Heart left ventricle (tissue), 16 donors: ENCODE measurements at regions not wholly inside any gene's neighbourhood (a gene's known extent, or its start where the extent isn't known, plus 50 kb on each side); places are given as distances from the start of the nearest gene placed in this dataset.

Experiments used
- ATAC-seq, 4 donors: fragments of 200-7000 bp; cut with Tn5 transposase; one replicate each; pipeline ENCODE4 v1.9.1; 2020 to 2022; ENCODE audit warnings: moderate library complexity in 4 of 4, mild to moderate bottlenecking in 3 of 4, moderate number of reproducible peaks in 1 of 4
- DNase-seq, 5 donors: peaks; one replicate each; pipeline ENCODE4 v3.0.0-alpha.2; 2020
- H3K27ac ChIP-seq, 12 donors: fragments of 200-600 bp; sonication (generic) in 4 of 12; one replicate each; pipeline versions ENCODE4 v1.5.0 to v1.8.0; 2016 to 2022; ENCODE audit warnings: mild to moderate bottlenecking in 2 of 12
- H3K27me3 ChIP-seq, 9 donors: fragments of 200-600 bp; sonication (generic) in 2 of 9; one replicate each; pipeline versions ENCODE4 v1.5.1 to v1.8.0; 2016 to 2022; ENCODE audit warnings: mild to moderate bottlenecking in 3 of 9
- H3K36me3 ChIP-seq, 9 donors: fragments of 200-600 bp; sonication (generic) in 2 of 9; one replicate each; pipeline versions ENCODE4 v1.5.0 to v1.8.0; 2018 to 2022; ENCODE audit warnings: mild to moderate bottlenecking in 2 of 9
- H3K4me1 ChIP-seq, 12 donors: fragments of 200-600 bp; sonication (generic) in 4 of 12; one replicate each; pipeline versions ENCODE4 v1.5.0 to v1.8.0; 2016 to 2022; ENCODE audit warnings: mild to moderate bottlenecking in 3 of 12
- H3K4me3 ChIP-seq, 12 donors: fragments of 200-600 bp; sonication (generic) in 4 of 12; one replicate each; pipeline versions ENCODE4 v1.5.0 to v1.8.0; 2017 to 2022; ENCODE audit warnings: mild to moderate bottlenecking in 9 of 12, moderate library complexity in 4 of 12
- H3K9me3 ChIP-seq, 12 donors: fragments of 200-600 bp; sonication (generic) in 4 of 12; one replicate each; pipeline versions ENCODE4 v1.5.0 to v1.8.0; 2016 to 2022; ENCODE audit warnings: mild to moderate bottlenecking in 1 of 12
- POLR2A ChIP-seq, 2 donors: fragments of 450-650 bp; IDR thresholded peaks; one replicate each; pipeline ENCODE4 v1.6.1; 2017; ENCODE audit warnings: antibody characterized with exemption in 2 of 2, mild to moderate bottlenecking in 2 of 2, moderate library complexity in 2 of 2
- WGBS, 4 donors: extraction: QIAGEN DNeasy Blood & Tissue Kit in 2 of 4; methylation state at CpG; one replicate each; pipeline versions ENCODE4 v1.1.5 to v1.1.7; 2013 to 2018; 5-methylcytosine and 5-hydroxymethylcytosine counted together
- intact Hi-C, 10 donors: fragments of 100-400 bp; cut with DNase I; formaldehyde crosslinking; loops; one replicate each; pipeline versions ENCODE4 v1.11.1 to v1.14.2; 2022
- TF ChIP-seq, protein P1 (sequence below), 12 donors: fragments of 200-600 bp; sonication (generic) in 4 of 12; IDR thresholded peaks; one replicate each; pipeline versions ENCODE4 v1.5.0 to v1.8.0; 2018 to 2022; ENCODE audit warnings: antibody characterized with exemption in 12 of 12, mild to moderate bottlenecking in 5 of 12
- donor health status: ischemic (EF 13 %, LVEDD 7.1; RV severe dilation, severe dysfunction).
- donor health status: healthy with polysubstance abuse.
- donor health status: DM: no; HTN: yes; CAD: no.
- donor health status: DM: no; HTN: no; CAD: no.
- donor health status: ischemic (EF 25% LVEDD 6.9; RV normal size, moderate dysfunction).
- donor health status: ischemic (EF 25% LVEDD 5.7; RV mildly dilated, moderate dysfunction).
- donor health status: healthy.
- donor health status: DM: yes; HTN: yes; CAD: no.
- donor health status: ischemic (EF 35%, LVEDD 5.7; RV mildly dilated, moderate dysfunction).
- donor health status: nonischemic (EF 11% LVEDD 7.7; RV severe dilation, severe dysfunction).
- donor health status: DM: yes; HTN: yes; CAD: no.
- donor health status: PGD.
- donor health status: ischemic (EF 29% LVEDD 5.4; RV normal size, mild dysfunction).
- donor health status: nonischemic (EF 23%, LVEDD 6.1; RV moderate dilation, normal function).

DNA sequence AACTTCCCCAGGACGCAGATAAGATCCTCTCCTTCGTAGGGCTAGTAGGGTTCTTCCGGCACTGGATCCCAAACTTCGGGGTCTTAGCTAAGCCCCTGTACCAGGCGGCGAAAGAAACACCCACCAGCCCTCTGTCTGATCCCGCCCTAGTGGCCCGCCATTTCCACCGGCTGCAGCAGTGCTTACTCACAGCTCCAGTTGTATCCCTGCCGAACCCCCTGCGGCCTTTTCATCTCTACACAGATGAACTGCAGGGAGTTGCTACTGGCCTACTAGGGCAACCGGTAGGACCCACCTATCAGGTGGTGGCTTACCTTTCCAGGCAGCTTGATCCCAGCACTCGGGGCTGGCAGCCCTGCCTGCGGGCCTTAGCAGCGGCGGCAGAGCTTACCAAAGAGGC is 961.2 kb downstream of the RPA4 start:
- Histone ChIP-seq H3K9me3 (peaks cover 0 to 21% (median 0%) of the 10 kb centered on the region in 12 donors), H3K27ac (no peak overlapping the region), H3K36me3 (no peaks in the 10 kb centered on the region), H3K27me3 (no peaks in the 10 kb centered on the region), H3K4me3 (no peak overlapping the region), H3K4me1 (no peaks in the 10 kb centered on the region)
- ATAC-seq (no peak), DNase-seq (no peak)
- TF ChIP-seq POLR2A (IDR thresholded peaks at IDR 0.05) = no peak
- TF ChIP-seq, protein P1, sequence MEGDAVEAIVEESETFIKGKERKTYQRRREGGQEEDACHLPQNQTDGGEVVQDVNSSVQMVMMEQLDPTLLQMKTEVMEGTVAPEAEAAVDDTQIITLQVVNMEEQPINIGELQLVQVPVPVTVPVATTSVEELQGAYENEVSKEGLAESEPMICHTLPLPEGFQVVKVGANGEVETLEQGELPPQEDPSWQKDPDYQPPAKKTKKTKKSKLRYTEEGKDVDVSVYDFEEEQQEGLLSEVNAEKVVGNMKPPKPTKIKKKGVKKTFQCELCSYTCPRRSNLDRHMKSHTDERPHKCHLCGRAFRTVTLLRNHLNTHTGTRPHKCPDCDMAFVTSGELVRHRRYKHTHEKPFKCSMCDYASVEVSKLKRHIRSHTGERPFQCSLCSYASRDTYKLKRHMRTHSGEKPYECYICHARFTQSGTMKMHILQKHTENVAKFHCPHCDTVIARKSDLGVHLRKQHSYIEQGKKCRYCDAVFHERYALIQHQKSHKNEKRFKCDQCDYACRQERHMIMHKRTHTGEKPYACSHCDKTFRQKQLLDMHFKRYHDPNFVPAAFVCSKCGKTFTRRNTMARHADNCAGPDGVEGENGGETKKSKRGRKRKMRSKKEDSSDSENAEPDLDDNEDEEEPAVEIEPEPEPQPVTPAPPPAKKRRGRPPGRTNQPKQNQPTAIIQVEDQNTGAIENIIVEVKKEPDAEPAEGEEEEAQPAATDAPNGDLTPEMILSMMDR (IDR thresholded peaks at IDR 0.05) = no peak
- 91 to 95% (median 93%) methylated on average over 14 to 16 of the region's 16 CpGs for WGBS, 4 donors
- intact Hi-C loops = no loop called here

DNA sequence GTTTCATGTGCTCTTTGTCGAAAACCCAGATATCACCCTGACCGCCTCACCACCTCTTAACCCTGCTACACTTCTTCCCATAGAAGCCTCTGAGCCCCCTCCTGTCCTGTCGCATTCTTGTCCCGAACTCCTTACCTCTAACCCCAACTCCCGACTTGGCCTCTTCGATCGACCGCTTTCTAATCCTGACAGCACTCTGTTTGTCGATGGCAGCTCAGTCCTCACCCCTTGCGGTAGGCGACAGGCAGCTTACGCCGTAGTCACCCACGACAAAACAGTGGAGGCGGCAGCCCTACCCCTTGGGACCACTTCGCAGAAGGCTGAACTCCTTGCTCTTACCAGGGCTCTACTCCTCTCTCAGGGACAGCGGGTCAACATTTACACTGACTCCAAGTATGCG is 961.7 kb downstream of the RPA4 start:
- 95 to 97% (median 96%) methylated on average over 18 of the region's 18 CpGs for WGBS, 4 donors
- intact Hi-C loops = no loop called here
- no peak overlapping the region for H3K4me3 ChIP-seq
- H3K9me3 ChIP-seq = peaks cover 0 to 21% (median 0%) of the 10 kb centered on the region in 12 donors
- H3K27me3 ChIP-seq = no peaks in the 10 kb centered on the region
- H3K4me1 ChIP-seq = no peaks in the 10 kb centered on the region
- DNase-seq (no peak), ATAC-seq (no peak)
- H3K36me3 ChIP-seq = no peaks in the 10 kb centered on the region
- TF ChIP-seq, protein P1 (IDR thresholded peaks at IDR 0.05) = no peak
- no peak for TF ChIP-seq POLR2A (IDR thresholded peaks at IDR 0.05)
- H3K27ac ChIP-seq = no peak overlapping the region

DNA sequence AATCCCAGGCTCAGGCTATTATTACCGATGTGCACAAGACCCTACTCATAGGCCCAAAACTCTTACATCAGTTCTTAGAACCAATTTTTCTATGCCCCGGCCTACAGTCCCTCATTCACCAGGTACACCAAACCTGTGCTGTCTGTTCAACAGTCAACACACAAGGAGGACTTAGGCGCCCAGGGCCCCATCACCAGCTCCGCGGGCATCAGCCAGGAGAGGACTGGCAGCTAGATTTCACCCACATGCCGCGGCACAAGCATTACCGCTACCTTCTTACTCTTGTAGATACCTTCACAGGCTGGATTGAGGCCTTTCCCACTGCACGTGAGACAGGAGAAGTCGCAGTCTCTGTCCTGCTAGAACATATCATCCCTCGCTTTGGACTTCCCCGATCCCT is 962.5 kb downstream of the RPA4 start:
- no peaks in the 10 kb centered on the region for H3K36me3 ChIP-seq
- H3K4me1 ChIP-seq = no peaks in the 10 kb centered on the region
- intact Hi-C loops = no loop called here
- H3K4me3 ChIP-seq = no peak overlapping the region
- TF ChIP-seq, protein P1 (IDR thresholded peaks at IDR 0.05) = no peak
- TF ChIP-seq POLR2A (IDR thresholded peaks at IDR 0.05) = no peak
- 94% methylated on average over 12 of the region's 12 CpGs for WGBS, 4 donors
- ATAC-seq (no peak), DNase-seq (no peak)
- peaks cover 0 to 21% (median 0%) of the 10 kb centered on the region in 12 donors for H3K9me3 ChIP-seq
- no peak overlapping the region for H3K27ac ChIP-seq
- H3K27me3 ChIP-seq = no peaks in the 10 kb centered on the region

DNA sequence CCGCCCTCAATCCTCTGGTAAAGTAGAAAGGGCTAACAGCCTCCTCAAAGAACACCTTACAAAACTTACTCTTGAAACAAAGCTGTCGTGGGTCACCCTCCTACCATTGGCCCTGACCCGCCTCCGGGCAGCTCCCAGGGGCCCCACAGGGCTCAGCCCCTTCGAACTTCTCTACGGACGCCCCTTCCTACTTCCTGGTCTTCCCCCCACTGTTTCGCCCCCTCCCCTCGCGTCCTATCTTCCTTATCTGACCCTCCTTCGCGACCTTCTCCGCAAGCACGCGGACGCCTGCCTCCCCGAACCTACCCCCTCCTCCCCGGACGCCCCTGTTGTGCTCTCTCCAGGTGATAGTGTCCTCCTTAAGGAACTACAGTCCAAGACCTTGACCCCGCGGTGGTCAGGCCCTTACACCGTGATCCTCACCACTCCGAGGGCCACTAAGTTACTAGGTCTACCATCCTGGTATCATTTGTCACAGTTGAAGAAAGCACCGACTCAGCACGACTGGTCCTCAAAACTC is 963.1 kb downstream of the RPA4 start:
- Histone ChIP-seq H3K9me3 (peaks cover 0 to 18% (median 0%) of the 10 kb centered on the region in 12 donors), H3K4me3 (no peak overlapping the region), H3K27ac (no peak overlapping the region), H3K36me3 (no peaks in the 10 kb centered on the region), H3K4me1 (no peaks in the 10 kb centered on the region), H3K27me3 (no peaks in the 10 kb centered on the region)
- no peak for ATAC-seq
- no peak for TF ChIP-seq POLR2A (IDR thresholded peaks at IDR 0.05)
- TF ChIP-seq, protein P1 (IDR thresholded peaks at IDR 0.05) = no peak
- whole genome bisulfite sequencing, 4 donors = 91 to 96% (median 95%) methylated on average over 25 of the region's 25 CpGs
- no peak for DNase-seq
- intact Hi-C loops = no loop called here
